ENCODE measurements at regions not wholly inside any gene's neighbourhood (a gene's known extent, or its start where the extent isn't known, plus 50 kb on each side); places are given as distances from the start of the nearest gene placed in this dataset.

DNA sequence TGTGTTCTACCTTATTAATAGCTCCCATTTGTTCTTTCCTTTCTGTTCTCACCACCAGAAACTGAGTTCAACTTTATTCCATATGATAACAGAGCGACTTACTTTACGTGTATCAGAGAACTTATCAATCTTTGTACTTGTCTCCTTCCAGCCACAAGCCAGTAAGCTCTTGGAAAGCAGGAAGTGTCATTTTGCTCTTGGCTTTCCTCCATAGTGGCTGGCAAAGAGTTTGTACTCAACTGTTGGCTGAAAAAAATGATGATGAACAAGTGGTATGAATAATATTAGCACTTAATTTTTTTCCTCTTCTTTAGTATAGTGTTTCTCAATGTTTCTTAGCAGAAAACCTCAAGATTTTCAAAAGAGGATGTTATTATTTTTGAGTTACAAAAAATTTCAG lies 182.4 kb upstream of the TOM1L1 start:
- no peak for DNase-seq (ENCODE audit: low spot score)

DNA sequence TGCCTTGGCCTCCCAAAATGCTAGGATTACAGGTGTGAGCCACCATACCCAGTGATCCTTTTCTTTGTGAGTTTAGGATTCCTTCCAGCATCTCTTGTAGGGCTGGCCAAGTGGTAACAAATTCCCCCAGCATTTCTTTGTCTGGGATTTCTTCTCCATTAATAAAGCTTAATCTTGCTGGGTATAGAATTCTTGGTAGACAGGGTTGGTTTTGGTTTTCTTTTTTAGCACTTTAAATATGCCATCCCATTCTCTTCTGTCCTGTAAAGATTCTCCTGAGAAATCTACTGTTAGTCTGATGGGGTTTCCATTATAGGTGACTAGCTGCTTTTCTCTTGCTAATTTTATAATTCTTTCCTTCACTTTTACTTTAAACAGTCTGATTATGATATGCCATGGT lies 173.0 kb upstream of the TOM1L1 start:
- DNase-seq (ENCODE audit: low spot score), result no peak

GRCh38 chr17:54736573-54736972 lies 164.1 kb upstream of the TOM1L1 start:
- no peak for DNase-seq (ENCODE audit: low spot score)

DNA sequence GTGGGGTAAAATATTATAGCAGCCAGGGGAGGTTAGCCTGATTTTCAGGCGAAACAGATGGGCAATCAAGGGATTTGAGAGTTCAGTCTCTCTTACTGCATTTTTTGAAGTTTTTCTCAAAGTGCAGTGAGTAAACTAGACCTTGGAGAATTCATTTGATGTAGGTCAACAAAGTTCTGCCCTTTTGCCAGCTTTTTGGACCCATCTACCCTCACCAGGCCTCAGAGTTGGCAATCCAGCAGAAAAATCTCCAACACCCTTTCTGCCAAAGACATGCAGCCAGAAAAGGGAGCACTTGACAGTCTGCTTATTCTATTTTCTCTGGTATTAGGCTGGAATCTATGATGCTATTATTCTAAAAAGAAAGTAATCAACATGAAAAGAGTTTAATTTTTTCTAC lies 162.2 kb upstream of the TOM1L1 start:
- DNase-seq (ENCODE audit: low spot score), result no peak

DNA sequence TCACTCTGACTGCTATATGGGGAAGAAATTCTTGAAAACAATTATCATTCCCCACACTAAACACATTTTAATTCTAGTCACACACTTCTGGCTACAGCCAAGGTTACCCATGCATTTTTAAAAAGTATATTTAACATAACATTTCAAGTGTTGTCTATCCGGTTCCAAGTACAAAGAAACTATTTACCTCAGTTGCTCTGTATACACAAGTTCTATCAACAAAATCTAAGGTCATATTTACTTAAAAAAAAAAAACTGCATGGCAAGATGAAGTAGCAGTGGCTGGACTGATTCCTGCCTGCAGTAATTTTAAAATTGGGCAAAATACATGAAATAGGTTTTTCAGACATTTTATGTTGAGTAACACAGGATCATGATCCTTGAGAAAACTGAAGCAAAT lies 155.9 kb upstream of the TOM1L1 start:
- no peak for DNase-seq (ENCODE audit: low spot score)

DNA sequence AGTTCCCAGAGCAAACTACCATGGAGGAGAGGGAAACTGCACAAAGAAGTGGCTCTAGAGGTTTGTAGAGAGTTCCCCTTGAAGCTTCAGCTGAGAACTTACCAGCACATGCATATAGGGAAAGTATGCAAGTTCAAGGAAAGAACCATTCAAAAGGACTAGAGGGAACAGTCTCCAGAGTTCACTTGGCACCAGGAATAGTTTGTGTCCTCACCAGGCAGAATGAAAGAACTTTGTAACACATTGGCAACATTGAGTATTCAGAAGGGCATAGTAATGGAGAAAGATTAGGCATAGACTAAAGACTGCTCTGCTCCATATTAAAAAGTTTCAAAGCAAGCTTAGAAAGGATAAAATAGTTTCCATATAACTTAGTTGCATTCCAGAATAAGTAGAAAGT lies 155.4 kb upstream of the TOM1L1 start:
- no peak for DNase-seq (ENCODE audit: low spot score)

DNA sequence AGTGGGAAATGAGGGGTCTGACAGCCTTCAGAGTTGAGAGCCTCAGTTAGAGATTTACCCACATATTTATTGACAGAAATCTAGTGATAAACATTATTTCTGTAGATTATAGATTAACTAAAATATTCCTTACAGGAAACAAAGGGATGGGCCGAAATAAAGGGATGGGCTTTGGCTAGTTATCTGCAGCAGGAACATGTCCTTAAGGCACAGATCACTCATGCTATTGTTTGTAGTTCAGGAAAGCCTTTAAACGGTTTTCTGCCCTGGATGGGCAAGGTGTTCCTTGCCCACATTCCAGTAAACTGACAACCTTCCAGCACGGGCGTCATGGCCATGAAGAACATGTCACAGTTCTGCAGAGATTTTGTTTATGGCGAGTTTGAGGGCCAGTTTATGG lies 154.8 kb upstream of the TOM1L1 start:
- no peak for DNase-seq (ENCODE audit: low spot score)

DNA sequence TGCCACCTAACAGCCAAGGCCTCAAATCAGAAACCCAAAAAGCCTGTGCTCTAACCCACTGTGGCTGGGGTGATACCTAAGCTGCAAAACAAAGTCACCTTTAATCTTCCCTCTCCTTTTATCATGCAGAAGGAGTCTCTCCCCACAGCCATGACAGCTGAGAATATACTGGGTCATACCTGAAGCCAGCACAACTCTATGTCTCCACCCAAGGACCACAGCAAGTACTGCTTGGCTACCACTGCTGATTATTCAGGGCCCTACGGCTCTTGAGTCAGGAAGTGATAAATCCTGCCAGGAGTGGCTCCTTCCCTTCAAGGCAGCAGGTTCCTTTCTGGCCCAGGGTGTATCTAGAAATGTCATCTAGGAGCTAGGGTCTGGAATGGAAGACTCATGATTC lies 151.5 kb upstream of the TOM1L1 start:
- DNase-seq (ENCODE audit: low spot score), result no peak

DNA sequence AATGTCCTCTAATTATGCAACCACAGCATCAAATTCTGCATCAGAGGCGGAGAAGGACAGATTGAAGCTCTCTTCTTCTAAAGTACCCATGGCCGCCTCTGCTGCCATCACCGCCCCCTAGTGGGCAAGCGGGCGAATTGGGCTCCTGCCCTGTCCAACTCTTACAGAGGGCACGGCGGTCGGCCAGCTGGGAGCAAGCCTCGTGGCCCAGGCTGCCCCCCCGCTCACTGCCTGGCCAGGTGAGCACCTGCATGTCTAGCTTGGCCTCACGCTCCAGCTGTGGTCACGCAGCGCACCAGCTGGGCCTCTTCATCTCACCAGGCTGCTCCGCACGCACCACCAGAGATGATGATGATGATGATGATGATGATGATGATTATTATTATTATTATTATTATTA lies 146.1 kb upstream of the TOM1L1 start:
- peak; percentile 2 for DNase-seq (ENCODE audit: low spot score)

GRCh38 chr17:54760836-54761235 lies 139.8 kb upstream of the TOM1L1 start:
- DNase-seq (ENCODE audit: low spot score), result no peak

GRCh38 chr17:54770836-54771235 lies 129.8 kb upstream of the TOM1L1 start:
- no peak for DNase-seq (ENCODE audit: low spot score)

DNA sequence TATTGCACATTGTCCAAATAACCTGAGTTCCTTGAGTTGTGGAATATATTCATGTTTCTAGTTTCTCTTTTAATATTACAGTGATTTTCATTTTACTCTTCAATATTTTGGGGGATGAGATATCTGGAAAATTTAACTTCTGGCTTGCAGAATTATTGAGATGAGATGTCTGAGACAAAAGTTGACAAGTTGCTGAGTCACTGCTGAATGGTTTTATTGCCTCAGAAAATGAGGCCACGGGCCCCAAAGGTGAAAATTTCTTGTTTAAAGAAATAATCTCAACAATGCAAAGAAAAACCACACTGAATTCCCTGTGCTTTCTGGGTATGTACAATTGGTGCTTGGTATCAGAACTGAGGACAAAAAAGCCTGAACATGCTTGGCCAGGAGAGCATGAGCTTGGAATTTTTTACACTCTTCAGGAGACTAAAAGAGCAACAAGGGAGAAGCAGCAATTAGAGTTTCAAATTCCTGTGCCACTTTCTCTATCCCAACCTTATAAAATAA lies 129.2 kb upstream of the TOM1L1 start:
- no peak for DNase-seq (ENCODE audit: low spot score)

DNA sequence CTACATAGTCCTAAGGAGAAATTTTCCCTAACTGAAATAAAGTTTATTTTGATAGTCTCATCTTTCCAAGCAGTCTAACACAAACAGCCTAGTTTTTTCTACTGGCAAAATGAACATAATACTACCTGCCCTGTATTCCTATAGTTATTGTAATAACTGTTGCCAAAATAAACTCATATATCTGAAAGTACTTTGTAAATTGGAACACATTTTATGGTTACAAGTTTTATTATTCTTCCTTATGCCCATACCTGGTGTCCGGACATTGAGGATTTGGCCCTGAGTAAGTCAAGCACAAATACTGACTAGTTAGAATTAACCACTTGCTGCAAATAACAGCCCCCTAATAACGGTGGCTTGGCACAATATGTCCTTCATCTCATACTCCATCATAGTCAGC lies 120.4 kb upstream of the TOM1L1 start:
- DNase-seq (ENCODE audit: low spot score), result no peak

GRCh38 chr17:54781389-54781788 lies 119.3 kb upstream of the TOM1L1 start:
- no peak for DNase-seq (ENCODE audit: low spot score)

DNA sequence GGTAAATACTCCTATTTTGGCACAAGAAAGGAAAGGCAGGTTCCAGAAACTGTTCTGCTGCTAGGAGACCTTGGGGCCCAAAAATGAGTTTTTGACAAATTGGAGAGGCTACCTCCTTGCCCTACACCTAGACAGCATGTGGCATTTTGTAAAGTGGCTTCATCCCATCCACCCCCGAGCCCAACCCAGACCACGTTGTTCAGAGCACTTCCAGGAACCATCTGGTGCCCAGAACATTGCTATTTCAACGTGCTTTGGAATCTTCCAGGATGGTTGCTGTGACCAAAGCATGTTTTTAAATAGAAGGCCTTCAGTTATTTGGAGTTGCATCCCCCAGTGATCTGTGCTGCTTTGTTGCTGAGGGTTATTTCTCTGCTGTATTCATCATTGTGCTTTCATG lies 116.3 kb upstream of the TOM1L1 start:
- DNase-seq (ENCODE audit: low spot score), result no peak

GRCh38 chr17:54785643-54786268 lies 114.9 kb upstream of the TOM1L1 start:
- DNase-seq (ENCODE audit: low spot score), result no peak

DNA sequence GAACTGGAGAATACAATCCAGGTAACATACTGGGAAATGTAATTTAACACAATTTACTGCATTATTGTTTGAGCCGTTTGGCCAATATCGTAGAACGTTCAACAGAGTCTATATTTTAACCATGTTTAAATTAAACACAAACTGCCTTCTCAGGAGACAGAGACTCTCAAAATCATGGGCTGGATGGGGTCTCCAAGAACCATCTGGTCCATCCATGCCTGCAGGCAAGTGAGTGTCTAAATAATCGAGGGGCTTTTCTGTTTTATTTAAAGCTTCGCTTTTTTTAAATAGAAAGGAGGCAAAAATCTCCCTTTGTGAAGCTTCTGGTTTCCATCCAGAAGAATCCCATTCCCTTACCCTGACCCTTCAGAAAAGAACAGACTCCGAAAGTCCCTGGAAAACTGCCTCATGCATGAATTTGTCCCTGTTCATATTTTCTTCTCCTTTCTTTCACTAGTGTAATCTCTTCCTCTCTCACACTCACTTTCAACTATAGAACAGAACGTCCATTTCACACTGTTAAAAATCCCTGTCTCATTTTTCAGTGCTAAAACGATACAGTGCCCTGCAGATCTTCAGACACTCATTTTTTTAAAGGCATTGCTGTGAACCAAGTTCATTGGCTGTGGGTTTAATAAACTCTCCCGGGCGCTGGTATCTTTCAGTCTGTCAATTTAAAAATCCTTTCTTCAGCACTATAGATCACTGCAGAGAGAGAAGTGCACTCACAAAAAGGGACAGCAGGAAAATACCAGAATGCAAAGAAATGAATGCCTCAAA lies 111.4 kb upstream of the TOM1L1 start:
- DNase-seq (ENCODE audit: low spot score), result no peak

DNA sequence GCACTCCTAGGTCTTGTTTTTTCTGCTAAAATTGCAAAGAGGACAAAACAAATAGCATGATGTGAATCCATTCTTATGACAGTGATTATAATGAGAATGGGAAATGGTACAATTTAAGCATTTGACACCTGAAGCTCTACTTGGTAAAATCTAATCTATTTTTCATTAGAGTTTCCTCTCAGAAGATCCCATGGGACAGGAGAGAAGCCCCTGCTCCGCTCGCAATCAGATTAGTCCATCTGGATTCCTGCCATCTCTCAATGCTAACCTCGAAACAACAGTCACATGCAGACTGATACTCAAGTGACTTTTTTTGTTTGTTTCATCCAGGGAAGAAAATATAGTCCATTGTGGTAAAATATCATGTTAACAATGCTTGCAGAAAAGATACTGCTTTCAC lies 107.4 kb upstream of the TOM1L1 start:
- no peak for DNase-seq (ENCODE audit: low spot score)

GRCh38 chr17:54795046-54795445 lies 105.6 kb upstream of the TOM1L1 start:
- DNase-seq (ENCODE audit: low spot score), result no peak

GRCh38 chr17:54807331-54807730 lies 93.3 kb upstream of the TOM1L1 start:
- DNase-seq (ENCODE audit: low spot score), result no peak

DNA sequence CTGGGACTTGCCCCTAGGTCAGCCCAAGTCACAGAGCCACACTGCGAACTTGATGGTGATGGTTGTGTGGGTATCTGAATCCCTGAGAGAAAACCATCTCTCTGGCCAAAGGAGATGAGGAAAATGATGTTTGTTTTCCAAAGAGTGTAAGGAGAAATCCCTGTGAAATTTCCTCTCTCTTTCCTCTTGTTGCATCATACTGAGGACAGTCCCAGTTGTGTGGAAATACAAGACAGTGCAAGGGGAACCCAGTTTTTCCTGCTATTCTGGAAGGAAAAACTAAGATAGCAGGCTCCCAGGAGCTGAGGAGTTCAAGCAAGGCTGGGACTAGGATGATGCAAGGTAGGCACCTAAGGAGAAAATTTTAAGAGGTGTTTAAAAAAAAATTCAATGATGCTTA lies 86.8 kb upstream of the TOM1L1 start:
- no peak for DNase-seq (ENCODE audit: low spot score)

DNA sequence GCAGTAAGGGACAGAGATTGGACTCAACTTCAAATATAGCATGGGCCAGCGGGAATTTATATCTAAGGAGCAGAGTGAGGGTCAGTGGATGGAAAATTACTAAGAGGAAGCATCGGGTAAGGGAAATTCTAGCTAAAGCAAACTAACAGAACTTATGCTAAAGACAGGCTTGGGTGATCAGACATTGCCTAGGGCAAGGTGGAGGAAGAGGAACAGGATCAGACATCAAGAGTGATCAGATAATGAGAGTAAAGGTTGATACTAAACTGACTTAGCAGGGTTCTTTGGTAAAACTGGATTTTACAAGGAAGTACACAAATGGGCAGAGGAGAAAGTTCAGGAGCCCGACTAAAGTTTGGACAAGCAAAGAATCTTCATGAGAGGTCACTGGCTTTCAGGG lies 86.3 kb upstream of the TOM1L1 start:
- DNase-seq (ENCODE audit: low spot score), result no peak

GRCh38 chr17:54834086-54834485 lies 66.6 kb upstream of the TOM1L1 start:
- DNase-seq (ENCODE audit: low spot score), result no peak

GRCh38 chr17:54835015-54835414 lies 65.6 kb upstream of the TOM1L1 start:
- DNase-seq (ENCODE audit: low spot score), result no peak

Measured in activated CD4-positive, alpha-beta T cell treated with anti-CD3 and anti-CD28 coated beads, Interleukin-2, Interleukin-4, amounts not matched to agents 100 ng/mL and 50 ng/mL, durations not matched to agents 16 hours and 8 hours (primary cell).